H1 (cell line): ENCODE measurements at regions not wholly inside any gene's neighbourhood (a gene's known extent, or its start where the extent isn't known, plus 50 kb on each side); places are given as distances from the start of the nearest gene placed in this dataset.

Experiments
- CTCF ChIA-PET: fragments of 300-600 bp; sonication (Branson Sonifier 250); formaldehyde crosslinking; loops from one replicate; lab custom pipeline; 2021; ENCODE audit not compliant: partially characterized antibody; lab: Charles Lee
- POLR2A ChIA-PET: fragments of 300-600 bp; sonication (Branson Sonifier 250); formaldehyde crosslinking; loops from one replicate; lab custom pipeline; 2021; ENCODE audit warnings: inconsistent platforms; ENCODE audit not compliant: partially characterized antibody; lab: Charles Lee
- DNase-seq, 2 experiments: peaks; one replicate each; pipeline versions ENCODE4 v3.0.0 to v3.0.0-alpha.2; 2010 to 2022; ENCODE audit warnings: low spot score in 2 of 2, low read depth in 1 of 2, mixed read lengths in 1 of 2
- FAIRE-seq: peaks from 2 replicates; lab custom pipeline; 2011; peaks lifted over from hg19 to GRCh38; lab: Jason Lieb, UNC
- H2AFZ ChIP-seq: 2 replicates; pipeline ENCODE4 v1.8.1; 2012; ENCODE audit warnings: low read length, inconsistent platforms
- H2AK5ac ChIP-seq: 2 replicates; pipeline ENCODE4 v1.6.1; 2013; ENCODE audit warnings: low read depth, low read length
- H2BK120ac ChIP-seq: replicated peaks from 2 replicates; pipeline ENCODE3; 2013; ENCODE audit warnings: low read depth, low read length, inconsistent platforms
- H2BK12ac ChIP-seq: 2 replicates; pipeline ENCODE4 v1.6.1; 2013; ENCODE audit warnings: low read depth, low read length
- H2BK15ac ChIP-seq: 2 replicates; pipeline ENCODE4 v1.6.1; 2013; ENCODE audit warnings: low read length
- H2BK20ac ChIP-seq: 2 replicates; pipeline ENCODE4 v1.6.1; 2013; ENCODE audit warnings: low read length
- H2BK5ac ChIP-seq: 2 replicates; pipeline ENCODE4 v1.6.1; 2013; ENCODE audit warnings: low read depth, low read length
- H3K14ac ChIP-seq: 2 replicates; pipeline ENCODE4 v1.6.1; 2013; ENCODE audit warnings: inconsistent platforms; ENCODE audit not compliant: insufficient read length
- H3K18ac ChIP-seq: 2 replicates; pipeline ENCODE4 v1.6.1; 2013; ENCODE audit warnings: low read length; ENCODE audit errors: extremely low read depth
- H3K23ac ChIP-seq: 2 replicates; pipeline ENCODE4 v1.6.1; 2013; ENCODE audit warnings: inconsistent platforms; ENCODE audit not compliant: insufficient read length
- H3K23me2 ChIP-seq: 2 replicates; pipeline ENCODE4 v1.6.1; 2013; ENCODE audit warnings: low read depth, low read length
- H3K27ac ChIP-seq: 2 replicates; pipeline ENCODE4 v1.6.1; 2011; ENCODE audit warnings: low read depth, low read length, inconsistent platforms
- H3K27me3 ChIP-seq, 4 experiments: replicated peaks in 1 of 4; 1 replicate in 1 of 4; 2 replicates in 3 of 4; pipeline versions ENCODE4 v1.6.1 to v1.8.1; 2011 to 2013; ENCODE audit warnings: low read length in 3 of 4, mild to moderate bottlenecking in 3 of 4, inconsistent platforms in 2 of 4, mixed read lengths in 2 of 4, moderate library complexity in 1 of 4; ENCODE audit not compliant: control insufficient read depth in 3 of 4, insufficient read depth in 3 of 4; ENCODE audit errors: extremely low read depth in 1 of 4
- H3K36me3 ChIP-seq, 4 experiments: 2 replicates each; pipeline versions ENCODE4 v1.6.1 to v1.8.1; 2011 to 2013; ENCODE audit warnings: mild to moderate bottlenecking in 4 of 4, low read length in 3 of 4, moderate library complexity in 2 of 4, control low read depth in 1 of 4, inconsistent platforms in 1 of 4; ENCODE audit not compliant: insufficient read depth in 4 of 4, control insufficient read depth in 2 of 4
- H3K4ac ChIP-seq: replicated peaks from 2 replicates; pipeline ENCODE3; 2013; ENCODE audit warnings: low read length, low read depth, mixed read lengths, inconsistent platforms; ENCODE audit not compliant: insufficient read length
- H3K4me1 ChIP-seq, 4 experiments: replicated peaks in 1 of 4; 1 replicate in 1 of 4; 2 replicates in 3 of 4; pipeline versions ENCODE4 v1.6.1 to v1.8.1; 2011 to 2013; ENCODE audit warnings: low read length in 3 of 4, inconsistent platforms in 2 of 4, mixed read lengths in 1 of 4; ENCODE audit not compliant: insufficient read depth in 4 of 4, control insufficient read depth in 3 of 4
- H3K4me2 ChIP-seq, 2 experiments: 2 replicates each; pipeline versions ENCODE4 v1.6.1 to v1.8.1; 2011 to 2013; ENCODE audit warnings: low read depth in 2 of 2, low read length in 2 of 2, control low read depth in 1 of 2, inconsistent platforms in 1 of 2, mild to moderate bottlenecking in 1 of 2; ENCODE audit not compliant: insufficient read depth in 1 of 2
- H3K4me3 ChIP-seq, 4 experiments: fragments of 200-600, 300-600 bp in 1 of 4; sonication (generic), shearing (Covaris generic), sonication (Bioruptor Twin) in 1 of 4; 2 replicates each; pipeline versions ENCODE4 v1.5.1 to v1.8.1; 2011 to 2016; ENCODE audit warnings: low read length in 4 of 4, low read depth in 3 of 4, control low read depth in 2 of 4, inconsistent platforms in 2 of 4, mild to moderate bottlenecking in 2 of 4, mixed read lengths in 1 of 4, moderate library complexity in 1 of 4; ENCODE audit not compliant: insufficient read depth in 2 of 4; ENCODE audit errors: extremely low read depth in 1 of 4
- H3K56ac ChIP-seq: replicated peaks from 2 replicates; pipeline ENCODE3; 2013; ENCODE audit warnings: low read depth, mild to moderate bottlenecking, mixed read lengths, low read length, inconsistent platforms; ENCODE audit not compliant: insufficient read length
- H3K79me1 ChIP-seq: 2 replicates; pipeline ENCODE4 v1.6.1; 2013; ENCODE audit warnings: low read depth, low read length, control low read depth
- H3K79me2 ChIP-seq, 2 experiments: 2 replicates each; pipeline versions ENCODE4 v1.6.1 to v1.8.1; 2012 to 2013; ENCODE audit warnings: low read length in 2 of 2, mild to moderate bottlenecking in 2 of 2, inconsistent platforms in 1 of 2; ENCODE audit not compliant: insufficient read depth in 2 of 2, control insufficient read depth in 1 of 2
- H3K9ac ChIP-seq, 4 experiments: replicated peaks in 1 of 4; 1 replicate in 1 of 4; 2 replicates in 3 of 4; pipeline versions ENCODE4 v1.6.1 to v1.8.1; 2011 to 2013; ENCODE audit warnings: low read depth in 3 of 4, low read length in 3 of 4, control low read depth in 2 of 4, mild to moderate bottlenecking in 2 of 4, moderate library complexity in 2 of 4, inconsistent platforms in 1 of 4; ENCODE audit errors: extremely low read depth in 1 of 4
- H3K9me3 ChIP-seq, 2 experiments: 2 replicates each; pipeline versions ENCODE4 v1.6.1 to v1.8.1; 2012 to 2013; ENCODE audit warnings: mild to moderate bottlenecking in 2 of 2, moderate library complexity in 2 of 2, control low read depth in 1 of 2, inconsistent platforms in 1 of 2, low read depth in 1 of 2, low read length in 1 of 2, mixed read lengths in 1 of 2; ENCODE audit not compliant: insufficient read depth in 2 of 2
- H4K20me1 ChIP-seq, 2 experiments: replicated peaks in 1 of 2; 2 replicates each; pipeline versions ENCODE3 to v1.8.1; 2011 to 2013; ENCODE audit warnings: inconsistent platforms in 2 of 2, low read length in 2 of 2, mild to moderate bottlenecking in 1 of 2; ENCODE audit not compliant: insufficient read depth in 2 of 2, control insufficient read depth in 1 of 2
- H4K5ac ChIP-seq: 2 replicates; pipeline ENCODE4 v1.6.1; 2013; ENCODE audit warnings: low read length, low read depth, mixed read lengths, inconsistent platforms; ENCODE audit not compliant: insufficient read length
- H4K8ac ChIP-seq: 2 replicates; pipeline ENCODE4 v1.8.0; 2013; ENCODE audit warnings: mild to moderate bottlenecking, moderate library complexity, low read length, inconsistent platforms; ENCODE audit not compliant: insufficient read depth; ENCODE audit errors: extremely low read depth
- H4K91ac ChIP-seq: replicated peaks from 2 replicates; pipeline ENCODE3; 2013; ENCODE audit warnings: low read length, mixed read lengths, inconsistent platforms; ENCODE audit not compliant: insufficient read length
- CBX5 ChIP-seq: fragments of 300-800, 300-1000 bp; sonication (generic); IDR thresholded peaks from 2 replicates; pipeline ENCODE4 v1.7.1; 2016; ENCODE audit warnings: antibody characterized with exemption, low read length, low read depth
- CEBPB ChIP-seq: IDR thresholded peaks from 2 replicates; pipeline ENCODE4 v1.6.1; 2012; ENCODE audit warnings: low read depth, low read length
- CHD2 ChIP-seq: IDR thresholded peaks from 2 replicates; pipeline ENCODE4 v1.6.1; 2012; ENCODE audit warnings: low read length, improper control_type of control experiment
- CREB1 ChIP-seq: IDR thresholded peaks from 2 replicates; pipeline ENCODE4 v1.6.1; 2012; ENCODE audit warnings: inconsistent platforms
- EGR1 ChIP-seq: IDR thresholded peaks from 2 replicates; pipeline ENCODE4 v1.6.1; 2011; ENCODE audit warnings: low read depth, low read length, borderline replicate concordance
- EP300 ChIP-seq, 2 experiments: IDR thresholded peaks; 1 replicate in 1 of 2; 2 replicates in 1 of 2; pipeline ENCODE4 v1.6.1; 2011 to 2012; ENCODE audit warnings: low read depth in 2 of 2, low read length in 2 of 2, mild to moderate bottlenecking in 2 of 2, borderline replicate concordance in 1 of 2, inconsistent platforms in 1 of 2, moderate library complexity in 1 of 2
- GTF2F1 ChIP-seq: IDR thresholded peaks from 2 replicates; pipeline ENCODE4 v1.6.1; 2012; ENCODE audit warnings: low read depth, low read length, improper control_type of control experiment, borderline replicate concordance
- KDM4A ChIP-seq: IDR thresholded peaks from one replicate; pipeline ENCODE4 v1.7.1; 2012; ENCODE audit warnings: low read depth, mild to moderate bottlenecking, moderate library complexity, low read length, inconsistent platforms; ENCODE audit not compliant: severe bottlenecking
- KDM5A ChIP-seq: fragments of 200-600 bp; IDR thresholded peaks from 2 replicates; pipeline ENCODE4 v1.7.1; 2012; ENCODE audit warnings: mild to moderate bottlenecking, low read length, inconsistent platforms, mixed read lengths
- SP1 ChIP-seq: IDR thresholded peaks from 2 replicates; pipeline ENCODE4 v1.6.1; 2011; ENCODE audit warnings: low read depth, low read length
- WGBS, 2 experiments: shearing (Covaris generic) in 1 of 2; methylation state at CpG; one replicate each; pipeline versions ENCODE4 v1.1.6 to v1.1.7; 2013 to 2015; ENCODE audit warnings: low lambda C conversion rate in 2 of 2, mixed read lengths in 2 of 2, inconsistent platforms in 1 of 2, low coverage in 1 of 2, missing lambda C conversion rate in 1 of 2; ENCODE audit not compliant: insufficient replicate concordance in 2 of 2, insufficient coverage in 1 of 2, insufficient read length in 1 of 2; ENCODE audit errors: extremely low coverage in 1 of 2, missing lambda C conversion rate in 1 of 2; 5-methylcytosine and 5-hydroxymethylcytosine counted together
- TF ChIP-seq, protein P1 (sequence below): IDR thresholded peaks from 2 replicates; pipeline ENCODE4 v1.6.1; 2012; ENCODE audit warnings: inconsistent platforms

DNA sequence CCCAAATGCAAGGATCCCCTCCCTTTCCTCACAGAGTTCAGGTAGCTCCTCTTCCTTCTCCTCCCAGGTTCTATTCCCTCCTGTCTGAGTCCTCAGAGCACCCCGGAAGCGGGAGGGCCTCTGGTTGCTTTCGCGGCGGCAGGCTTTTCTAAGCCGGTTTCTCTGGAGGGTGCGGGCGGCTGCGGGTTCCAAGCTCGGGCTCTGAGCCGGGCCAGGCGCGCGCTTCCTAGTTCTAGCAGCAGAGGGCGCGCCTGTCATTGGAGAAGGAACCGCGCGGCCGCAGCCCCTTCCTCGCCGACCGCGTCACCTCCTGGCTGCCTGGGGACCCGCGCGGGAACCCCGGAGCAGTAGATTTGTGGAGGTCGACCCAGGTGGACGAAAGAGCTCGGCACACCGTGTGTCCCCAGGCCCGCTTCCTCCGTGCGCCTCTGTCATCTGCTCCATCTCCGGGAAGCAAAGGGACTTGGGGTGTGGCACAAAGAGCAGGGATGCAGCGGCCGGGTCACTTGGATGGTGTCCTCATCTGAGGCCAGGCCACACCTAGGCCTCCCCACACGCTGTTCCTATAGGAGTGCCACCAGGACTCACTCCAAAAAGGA, 389.0 kb upstream of the PODXL start:
- Histone ChIP-seq H3K56ac (no peak overlapping the region), H2BK15ac (no peak overlapping the region), H3K27me3 (peaks cover 0 to 14% (median 6%) of the 10 kb centered on the region in 4 experiments; a peak in 3 of 7 replicates), H3K79me1 (no peaks in the 10 kb centered on the region), H3K4me3 (peak overlapping the region in 1 of 4 experiments; percentile 33; a peak in 3 of 8 replicates), H3K27ac (no peak overlapping the region), H2BK20ac (no peak overlapping the region), H4K5ac (no peak overlapping the region), H2BK12ac (no peak overlapping the region), H3K23me2 (no peaks in the 10 kb centered on the region), H2AFZ (peak overlapping the region; percentile 99), H4K91ac (no peak overlapping the region), H3K4ac (no peak overlapping the region), H2BK120ac (no peak overlapping the region), H3K36me3 (no peaks in the 10 kb centered on the region), H3K4me1 (no peaks in the 10 kb centered on the region; a peak in 1 of 7 replicates), H4K8ac (peak overlapping the region; percentile 35; the same call in 1 of the 2 replicates), H3K18ac (no peak overlapping the region), H4K20me1 (no peaks in the 10 kb centered on the region), H3K9me3 (0 out of 4 replicates have a peak, but pooled peaks cover 0 to 4% of the 10 kb centered on the region in 2 experiments), H2BK5ac (no peak overlapping the region), H2AK5ac (no peak overlapping the region), H3K4me2 (peak overlapping the region in 1 of 2 experiments; percentile 57; a peak in 3 of 4 replicates), H3K14ac (no peak overlapping the region), H3K23ac (no peak overlapping the region), H3K9ac (no peak overlapping the region; a peak in 1 of 7 replicates), H3K79me2 (no peaks in the 10 kb centered on the region)
- 20% methylated on average over 27 of the region's 39 CpGs; no CpG with 5 or more reads in 1 of the 2 experiments for WGBS, 2 experiments
- DNase-seq = peak; percentile 46 to 90
- FAIRE-seq = no peak
- CTCF ChIA-PET = interaction anchor here (0.5 to 3.9 kb wide), 67 partner anchors 10 to 641 kb away, joined by 3 to 41 read pairs (median 4); no protein-coding TSS in a partner anchor
- POLR2A ChIA-PET = interaction anchor here (0.6 kb wide), 1 partner anchor 216 kb away, joined by 3 read pairs; no protein-coding TSS in a partner anchor
- TF ChIP-seq CHD2 = no peak
- no peak for TF ChIP-seq CEBPB
- no peak; a peak in 1 of 3 replicates for TF ChIP-seq EP300 (IDR thresholded peaks at IDR 0.05; ENCODE audit: borderline replicate concordance in 1 of 2, low read depth in 2 of 2, low read length in 2 of 2)
- TF ChIP-seq EGR1 = 0 out of 2 replicates have a peak, but pooled peaks have one; percentile 11
- TF ChIP-seq, protein P1, sequence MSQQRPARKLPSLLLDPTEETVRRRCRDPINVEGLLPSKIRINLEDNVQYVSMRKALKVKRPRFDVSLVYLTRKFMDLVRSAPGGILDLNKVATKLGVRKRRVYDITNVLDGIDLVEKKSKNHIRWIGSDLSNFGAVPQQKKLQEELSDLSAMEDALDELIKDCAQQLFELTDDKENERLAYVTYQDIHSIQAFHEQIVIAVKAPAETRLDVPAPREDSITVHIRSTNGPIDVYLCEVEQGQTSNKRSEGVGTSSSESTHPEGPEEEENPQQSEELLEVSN = peak; percentile 73
- no peak for TF ChIP-seq GTF2F1
- peak; percentile 67 for TF ChIP-seq CREB1
- peak; percentile 33 for TF ChIP-seq KDM4A
- no peak for TF ChIP-seq KDM5A
- TF ChIP-seq CBX5 = no peak
- TF ChIP-seq SP1 = no peak
